T-cell (primary cell): ENCODE measurements at regions not wholly inside any gene's neighbourhood (a gene's known extent, or its start where the extent isn't known, plus 50 kb on each side); places are given as distances from the start of the nearest gene placed in this dataset.
"Not testable (repeated sequence)": the region's sequence is repeated elsewhere in the genome, so short reads cannot be mapped to it uniquely, and the experiment has no call there.

Source experiments
- ATAC-seq, 4 experiments: fragments of 200-7000 bp in 3 of 4; fragments of 150-1000 bp in 1 of 4; cut with Tn5 transposase; replicated peaks in 1 of 4; 1 replicate in 3 of 4; 2 replicates in 1 of 4; pipeline ENCODE4 v1.10.0; 2021; ENCODE audit warnings: moderate library complexity in 3 of 4, mild to moderate bottlenecking in 2 of 4, moderate number of reproducible peaks in 1 of 4
- CTCF ChIA-PET, 2 donors: fragments of 300-600 bp; sonication (Branson Sonifier 250); formaldehyde crosslinking; loops; one replicate each; lab custom pipeline; 2022; ENCODE audit warnings: antibody characterized with exemption in 2 of 2; lab: Charles Lee
- POLR2A ChIA-PET, 2 donors: fragments of 300-600 bp; sonication (Branson Sonifier 250); formaldehyde crosslinking; loops; one replicate each; lab custom pipeline; 2022; ENCODE audit warnings: antibody characterized with exemption in 2 of 2; lab: Charles Lee
- DNase-seq, 35 experiments: peaks; one replicate each; pipeline versions ENCODE4 v3.0.0 to v3.0.0-alpha.2; 2013 to 2023
- H3K27ac ChIP-seq: one replicate; pipeline ENCODE4 v1.5.1; 2013; ENCODE audit warnings: low read length
- H3K27me3 ChIP-seq, 2 experiments: replicated peaks in 1 of 2; 1 replicate in 1 of 2; 2 replicates in 1 of 2; pipeline versions ENCODE4 v1.6.1 to v1.7.0; 2013; ENCODE audit warnings: low read length in 1 of 2, mixed read lengths in 1 of 2; ENCODE audit not compliant: control insufficient read depth in 2 of 2, insufficient read depth in 2 of 2; ENCODE audit errors: extremely low read depth in 1 of 2
- H3K36me3 ChIP-seq, 2 donors: 1 replicate in 1 of 2; 2 replicates in 1 of 2; pipeline versions ENCODE4 v1.6.1 to v1.7.0; 2013; ENCODE audit warnings: low read length in 1 of 2; ENCODE audit not compliant: control insufficient read depth in 2 of 2, insufficient read depth in 1 of 2; ENCODE audit errors: extremely low read depth in 1 of 2
- H3K4me1 ChIP-seq, 2 experiments: 1 replicate in 1 of 2; 2 replicates in 1 of 2; pipeline versions ENCODE4 v1.6.1 to v1.7.0; 2013; ENCODE audit warnings: low read length in 2 of 2, mixed read lengths in 1 of 2; ENCODE audit not compliant: insufficient read depth in 2 of 2, control insufficient read depth in 1 of 2; ENCODE audit errors: extremely low read depth in 1 of 2
- H3K4me3 ChIP-seq, 2 donors: 1 replicate in 1 of 2; 2 replicates in 1 of 2; pipeline versions ENCODE4 v1.5.1 to v1.7.0; 2013; ENCODE audit warnings: mild to moderate bottlenecking in 2 of 2, low read length in 1 of 2, moderate library complexity in 1 of 2; ENCODE audit not compliant: control insufficient read depth in 1 of 2; ENCODE audit errors: extremely low read depth in 1 of 2
- H3K9me3 ChIP-seq: 2 replicates; pipeline ENCODE4 v1.7.0; 2013
- H3K27ac Mint-ChIP-seq, 2 donors: one replicate each; pipeline ENCODE4 v1.8.0; 2020 to 2021; ENCODE audit warnings: mild to moderate bottlenecking in 2 of 2, mixed read lengths in 2 of 2
- H3K27me3 Mint-ChIP-seq, 2 donors: one replicate each; pipeline ENCODE4 v1.8.0; 2021 to 2022; ENCODE audit warnings: mixed read lengths in 2 of 2
- H3K36me3 Mint-ChIP-seq: one replicate; pipeline ENCODE4 v1.8.0; 2021; ENCODE audit warnings: mixed read lengths
- H3K4me1 Mint-ChIP-seq, 3 donors: one replicate each; pipeline ENCODE4 v1.8.0; 2020 to 2022; ENCODE audit warnings: mixed read lengths in 3 of 3, mild to moderate bottlenecking in 1 of 3
- H3K4me3 Mint-ChIP-seq, 3 donors: one replicate each; pipeline ENCODE4 v1.8.0; 2020 to 2022; ENCODE audit warnings: mild to moderate bottlenecking in 3 of 3, mixed read lengths in 3 of 3, moderate library complexity in 3 of 3
- H3K9me3 Mint-ChIP-seq, 3 donors: one replicate each; pipeline ENCODE4 v1.8.0; 2020 to 2022; ENCODE audit warnings: mixed read lengths in 3 of 3
- WGBS: methylation state at CpG from one replicate; pipeline ENCODE4 v1.1.5; 2013; ENCODE audit warnings: missing lambda C conversion rate; ENCODE audit not compliant: insufficient coverage; 5-methylcytosine and 5-hydroxymethylcytosine counted together

GRCh38 chr4:57965431-57965830 is 855.2 kb upstream of the IGFBP7 start:
- H3K36me3 Mint-ChIP-seq, H3K4me3 Mint-ChIP-seq, DNase-seq, POLR2A ChIA-PET, H3K4me1 ChIP-seq, ATAC-seq, H3K36me3 ChIP-seq, H3K27me3 Mint-ChIP-seq, H3K4me3 ChIP-seq, CTCF ChIA-PET, H3K27ac ChIP-seq, H3K4me1 Mint-ChIP-seq, H3K9me3 ChIP-seq, H3K27me3 ChIP-seq, H3K27ac Mint-ChIP-seq: not testable (repeated sequence)
- peaks cover 4 to 21% (median 10%) of the 10 kb centered on the region in 3 donors for H3K9me3 Mint-ChIP-seq
- WGBS, result 94% methylated on average over 13 of the region's 25 CpGs

GRCh38 chr4:57945298-57945697 is 835.1 kb upstream of the IGFBP7 start:
- WGBS, result no CpG with 5 or more reads among the region's 1 CpG
- Mint-ChIP-seq H3K36me3 (no peaks in the 10 kb centered on the region), H3K4me3 (no peak overlapping the region), H3K9me3 (peaks cover 3 to 5% (median 3%) of the 10 kb centered on the region in 3 donors), H3K27me3 (no peaks in the 10 kb centered on the region), H3K4me1 (no peaks in the 10 kb centered on the region), H3K27ac (no peak overlapping the region)
- H3K27ac ChIP-seq, result no peak overlapping the region
- no peaks in the 10 kb centered on the region for H3K27me3 ChIP-seq
- no peaks in the 10 kb centered on the region for H3K9me3 ChIP-seq
- no peaks in the 10 kb centered on the region for H3K4me1 ChIP-seq
- no peak overlapping the region for H3K4me3 ChIP-seq
- H3K36me3 ChIP-seq, result no peaks in the 10 kb centered on the region
- ATAC-seq, result no peak
- ChIA-PET POLR2A (no interaction called here), CTCF (no interaction called here)
- DNase-seq, result no peak

- no peak for ATAC-seq
- no peaks in the 10 kb centered on the region for H3K36me3 Mint-ChIP-seq
- no peak overlapping the region for H3K4me3 Mint-ChIP-seq
- CTCF ChIA-PET, result no interaction called here
- peaks cover 0 to 9% (median 3%) of the 10 kb centered on the region in 3 donors for H3K9me3 Mint-ChIP-seq
- POLR2A ChIA-PET, result no interaction called here
- Histone ChIP-seq H3K9me3 (no peaks in the 10 kb centered on the region), H3K36me3 (no peaks in the 10 kb centered on the region), H3K27me3 (no peaks in the 10 kb centered on the region), H3K4me3 (no peak overlapping the region), H3K27ac (no peak overlapping the region), H3K4me1 (no peaks in the 10 kb centered on the region)
- H3K27ac Mint-ChIP-seq, result no peak overlapping the region
- no peaks in the 10 kb centered on the region for H3K27me3 Mint-ChIP-seq
- DNase-seq, result no peak
- no peaks in the 10 kb centered on the region for H3K4me1 Mint-ChIP-seq
- 53% methylated on average over 8 of the region's 8 CpGs for WGBS
Observed at GRCh38 chr4:57943682-57944081, 833.5 kb upstream of the IGFBP7 start.

DNA sequence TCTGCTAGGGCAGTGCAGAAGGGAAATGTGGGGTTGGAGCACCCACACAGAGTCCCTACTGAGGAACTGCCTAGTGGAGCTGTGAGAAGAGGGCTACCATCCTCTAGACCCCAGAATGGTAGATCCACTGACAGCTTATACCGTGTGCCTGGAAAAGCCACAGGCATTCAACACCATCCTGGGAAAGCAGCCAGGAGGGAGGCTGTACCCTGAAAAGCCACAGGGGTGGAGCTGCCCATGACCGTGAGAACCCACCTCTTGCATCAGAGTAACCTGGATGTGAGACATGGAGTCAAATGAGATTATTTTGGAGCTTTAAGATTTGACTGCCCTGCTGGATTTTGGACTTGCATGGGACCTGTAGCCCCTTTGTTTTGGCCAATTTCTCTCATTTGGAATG is 827.1 kb upstream of the IGFBP7 start:
- H3K27me3 ChIP-seq, result not testable (repeated sequence)

GRCh38 chr4:57926311-57926710 is 816.1 kb upstream of the IGFBP7 start:
- POLR2A ChIA-PET, result no interaction called here
- H3K9me3 ChIP-seq, result no peaks in the 10 kb centered on the region
- H3K36me3 ChIP-seq, result no peaks in the 10 kb centered on the region
- WGBS, result 56% methylated on average over 1 of the region's 3 CpGs
- no peak overlapping the region for H3K27ac ChIP-seq
- Mint-ChIP-seq H3K9me3 (peaks cover 10 to 13% (median 11%) of the 10 kb centered on the region in 3 donors), H3K36me3 (no peaks in the 10 kb centered on the region), H3K27ac (no peak overlapping the region), H3K27me3 (no peaks in the 10 kb centered on the region), H3K4me1 (no peaks in the 10 kb centered on the region), H3K4me3 (no peak overlapping the region)
- H3K4me3 ChIP-seq, result no peak overlapping the region
- ATAC-seq (no peak), DNase-seq (no peak)
- no peaks in the 10 kb centered on the region for H3K27me3 ChIP-seq
- CTCF ChIA-PET, result no interaction called here
- no peaks in the 10 kb centered on the region for H3K4me1 ChIP-seq

More for the DNA sequence above, 827.1 kb upstream of the IGFBP7 start:
- H3K27me3 Mint-ChIP-seq, H3K4me3 ChIP-seq, H3K4me1 ChIP-seq, ATAC-seq, CTCF ChIA-PET, H3K27ac ChIP-seq, H3K36me3 ChIP-seq, H3K4me3 Mint-ChIP-seq, H3K9me3 ChIP-seq, H3K4me1 Mint-ChIP-seq, POLR2A ChIA-PET, H3K36me3 Mint-ChIP-seq, H3K27ac Mint-ChIP-seq, DNase-seq: not testable (repeated sequence)
- peaks cover 6 to 22% (median 16%) of the 10 kb centered on the region in 3 donors for H3K9me3 Mint-ChIP-seq
- WGBS, result no CpG with 5 or more reads among the region's 2 CpGs

DNA sequence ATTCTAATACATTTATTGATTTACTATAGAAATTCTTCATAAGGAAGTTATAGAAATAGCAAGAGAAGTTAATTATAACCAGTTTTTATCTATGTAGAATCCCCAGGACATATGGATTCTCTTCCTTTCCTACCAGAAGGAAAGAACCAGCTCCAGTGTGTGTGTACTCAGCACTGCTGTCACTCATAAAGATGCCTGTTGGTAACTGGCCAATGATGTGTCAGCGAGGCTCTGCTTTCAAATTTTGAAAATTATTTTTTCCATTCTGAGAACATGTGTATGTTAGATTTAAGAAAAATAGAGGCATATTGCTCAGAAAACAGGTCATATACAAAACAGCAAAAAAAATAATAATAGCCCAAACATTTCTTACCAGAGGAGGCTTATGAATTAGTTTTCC is 814.8 kb upstream of the IGFBP7 start:
- WGBS, result no CpG with 5 or more reads among the region's 1 CpG
- no peak overlapping the region for H3K27ac ChIP-seq
- no peaks in the 10 kb centered on the region for H3K36me3 ChIP-seq
- no peak overlapping the region for H3K4me3 ChIP-seq
- no peak for ATAC-seq
- H3K4me1 ChIP-seq, result no peaks in the 10 kb centered on the region
- POLR2A ChIA-PET, result no interaction called here
- CTCF ChIA-PET, result no interaction called here
- Mint-ChIP-seq H3K36me3 (no peaks in the 10 kb centered on the region), H3K27ac (no peak overlapping the region), H3K4me1 (no peaks in the 10 kb centered on the region), H3K4me3 (no peak overlapping the region), H3K27me3 (no peaks in the 10 kb centered on the region), H3K9me3 (peaks cover 4 to 11% (median 8%) of the 10 kb centered on the region in 3 donors)
- DNase-seq, result no peak
- H3K9me3 ChIP-seq, result no peaks in the 10 kb centered on the region
- H3K27me3 ChIP-seq, result no peaks in the 10 kb centered on the region

GRCh38 chr4:57916479-57916878 is 806.3 kb upstream of the IGFBP7 start:
- no peak overlapping the region for H3K27ac ChIP-seq
- Mint-ChIP-seq H3K27me3 (no peaks in the 10 kb centered on the region), H3K36me3 (no peaks in the 10 kb centered on the region), H3K27ac (no peak overlapping the region), H3K9me3 (peaks cover 5 to 12% (median 8%) of the 10 kb centered on the region in 3 donors), H3K4me1 (no peaks in the 10 kb centered on the region), H3K4me3 (no peak overlapping the region)
- no peak for ATAC-seq
- ChIA-PET POLR2A (no interaction called here), CTCF (no interaction called here)
- no peak overlapping the region for H3K4me3 ChIP-seq
- H3K36me3 ChIP-seq, result no peaks in the 10 kb centered on the region
- H3K4me1 ChIP-seq, result no peaks in the 10 kb centered on the region
- H3K9me3 ChIP-seq, result no peaks in the 10 kb centered on the region
- DNase-seq, result no peak
- no peaks in the 10 kb centered on the region for H3K27me3 ChIP-seq
